ENCODE measurements at regions not wholly inside any gene's neighbourhood (a gene's known extent, or its start where the extent isn't known, plus 50 kb on each side); places are given as distances from the start of the nearest gene placed in this dataset.

DNA sequence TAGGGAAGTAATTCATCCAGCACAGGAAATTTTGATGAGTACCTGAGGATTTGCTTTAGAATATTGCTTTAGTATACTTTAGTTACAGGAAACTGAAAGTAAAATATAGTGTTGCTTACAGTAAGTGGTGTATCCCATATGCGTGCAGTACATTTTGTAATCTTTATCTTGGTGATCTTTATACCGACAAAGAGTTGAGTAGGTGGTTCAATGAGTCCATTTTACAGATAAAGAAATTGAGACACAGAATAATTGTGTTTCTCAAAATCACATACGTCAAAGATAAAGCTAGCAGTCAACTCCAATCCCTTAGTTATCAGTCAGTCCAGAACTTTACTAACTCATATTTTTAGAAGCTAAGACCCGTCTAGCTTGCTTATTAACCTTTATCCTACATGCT lies 65.8 kb upstream of the E2F3 start (continued):
- TF ChIP-seq, protein P1, sequence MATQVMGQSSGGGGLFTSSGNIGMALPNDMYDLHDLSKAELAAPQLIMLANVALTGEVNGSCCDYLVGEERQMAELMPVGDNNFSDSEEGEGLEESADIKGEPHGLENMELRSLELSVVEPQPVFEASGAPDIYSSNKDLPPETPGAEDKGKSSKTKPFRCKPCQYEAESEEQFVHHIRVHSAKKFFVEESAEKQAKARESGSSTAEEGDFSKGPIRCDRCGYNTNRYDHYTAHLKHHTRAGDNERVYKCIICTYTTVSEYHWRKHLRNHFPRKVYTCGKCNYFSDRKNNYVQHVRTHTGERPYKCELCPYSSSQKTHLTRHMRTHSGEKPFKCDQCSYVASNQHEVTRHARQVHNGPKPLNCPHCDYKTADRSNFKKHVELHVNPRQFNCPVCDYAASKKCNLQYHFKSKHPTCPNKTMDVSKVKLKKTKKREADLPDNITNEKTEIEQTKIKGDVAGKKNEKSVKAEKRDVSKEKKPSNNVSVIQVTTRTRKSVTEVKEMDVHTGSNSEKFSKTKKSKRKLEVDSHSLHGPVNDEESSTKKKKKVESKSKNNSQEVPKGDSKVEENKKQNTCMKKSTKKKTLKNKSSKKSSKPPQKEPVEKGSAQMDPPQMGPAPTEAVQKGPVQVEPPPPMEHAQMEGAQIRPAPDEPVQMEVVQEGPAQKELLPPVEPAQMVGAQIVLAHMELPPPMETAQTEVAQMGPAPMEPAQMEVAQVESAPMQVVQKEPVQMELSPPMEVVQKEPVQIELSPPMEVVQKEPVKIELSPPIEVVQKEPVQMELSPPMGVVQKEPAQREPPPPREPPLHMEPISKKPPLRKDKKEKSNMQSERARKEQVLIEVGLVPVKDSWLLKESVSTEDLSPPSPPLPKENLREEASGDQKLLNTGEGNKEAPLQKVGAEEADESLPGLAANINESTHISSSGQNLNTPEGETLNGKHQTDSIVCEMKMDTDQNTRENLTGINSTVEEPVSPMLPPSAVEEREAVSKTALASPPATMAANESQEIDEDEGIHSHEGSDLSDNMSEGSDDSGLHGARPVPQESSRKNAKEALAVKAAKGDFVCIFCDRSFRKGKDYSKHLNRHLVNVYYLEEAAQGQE (IDR thresholded peaks at IDR 0.05; ENCODE audit: low read depth) = no peak
- no peak for TF ChIP-seq POLR2A (IDR thresholded peaks at IDR 0.05; ENCODE audit: borderline replicate concordance, extremely low read depth, insufficient read depth, insufficient read length)
- TF ChIP-seq, protein P2, sequence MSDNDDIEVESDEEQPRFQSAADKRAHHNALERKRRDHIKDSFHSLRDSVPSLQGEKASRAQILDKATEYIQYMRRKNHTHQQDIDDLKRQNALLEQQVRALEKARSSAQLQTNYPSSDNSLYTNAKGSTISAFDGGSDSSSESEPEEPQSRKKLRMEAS (IDR thresholded peaks at IDR 0.05) = no peak
- no peak for TF ChIP-seq EGR1 (IDR thresholded peaks at IDR 0.05; ENCODE audit: low read depth)
- no peak for TF ChIP-seq CEBPB (IDR thresholded peaks at IDR 0.05; ENCODE audit: low read depth)
- TF ChIP-seq, protein P3, sequence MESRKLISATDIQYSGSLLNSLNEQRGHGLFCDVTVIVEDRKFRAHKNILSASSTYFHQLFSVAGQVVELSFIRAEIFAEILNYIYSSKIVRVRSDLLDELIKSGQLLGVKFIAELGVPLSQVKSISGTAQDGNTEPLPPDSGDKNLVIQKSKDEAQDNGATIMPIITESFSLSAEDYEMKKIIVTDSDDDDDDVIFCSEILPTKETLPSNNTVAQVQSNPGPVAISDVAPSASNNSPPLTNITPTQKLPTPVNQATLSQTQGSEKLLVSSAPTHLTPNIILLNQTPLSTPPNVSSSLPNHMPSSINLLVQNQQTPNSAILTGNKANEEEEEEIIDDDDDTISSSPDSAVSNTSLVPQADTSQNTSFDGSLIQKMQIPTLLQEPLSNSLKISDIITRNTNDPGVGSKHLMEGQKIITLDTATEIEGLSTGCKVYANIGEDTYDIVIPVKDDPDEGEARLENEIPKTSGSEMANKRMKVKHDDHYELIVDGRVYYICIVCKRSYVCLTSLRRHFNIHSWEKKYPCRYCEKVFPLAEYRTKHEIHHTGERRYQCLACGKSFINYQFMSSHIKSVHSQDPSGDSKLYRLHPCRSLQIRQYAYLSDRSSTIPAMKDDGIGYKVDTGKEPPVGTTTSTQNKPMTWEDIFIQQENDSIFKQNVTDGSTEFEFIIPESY (IDR thresholded peaks at IDR 0.05; ENCODE audit: extremely low read depth, insufficient replicate concordance, low read length) = no peak
- TF ChIP-seq, protein P4, sequence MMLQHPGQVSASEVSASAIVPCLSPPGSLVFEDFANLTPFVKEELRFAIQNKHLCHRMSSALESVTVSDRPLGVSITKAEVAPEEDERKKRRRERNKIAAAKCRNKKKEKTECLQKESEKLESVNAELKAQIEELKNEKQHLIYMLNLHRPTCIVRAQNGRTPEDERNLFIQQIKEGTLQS (IDR thresholded peaks at IDR 0.05) = no peak
- TF ChIP-seq SP1 (IDR thresholded peaks at IDR 0.05; ENCODE audit: low read depth) = no peak
- TF ChIP-seq ZNF274 (IDR thresholded peaks at IDR 0.05; ENCODE audit: low read depth, low read length) = no peak

DNA sequence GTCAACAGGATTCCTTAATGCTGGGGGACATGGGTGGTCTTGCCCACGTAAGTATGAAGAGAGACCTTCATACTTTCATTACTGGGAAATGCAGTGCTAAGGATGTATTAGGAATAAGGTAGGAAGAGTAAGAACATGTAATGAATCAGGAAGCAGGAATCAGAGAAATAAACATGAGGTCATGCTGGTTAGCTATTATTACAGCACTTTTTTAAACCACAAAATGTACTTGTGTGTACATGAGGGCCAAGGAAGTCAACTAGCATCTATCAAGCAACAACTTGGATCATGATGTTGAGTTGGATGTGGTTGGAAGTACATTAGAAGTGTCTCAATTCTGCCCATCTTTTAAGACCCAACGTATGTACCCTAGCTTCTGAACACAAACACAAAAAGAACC lies 63.5 kb upstream of the E2F3 start:
- H3K79me2 ChIP-seq (ENCODE audit: insufficient read depth, low read length) = no peaks in the 10 kb centered on the region
- no peak overlapping the region for H3K4me3 ChIP-seq (replicated peaks in 1 of 2; ENCODE audit: low read depth in 1 of 2, low read length in 2 of 2)
- no peaks in the 10 kb centered on the region for H3K27me3 ChIP-seq (ENCODE audit: insufficient read depth, low read length)
- no peak overlapping the region for H3K4me2 ChIP-seq (ENCODE audit: low read length)
- no peaks in the 10 kb centered on the region for H3K9me3 ChIP-seq (ENCODE audit: control insufficient read depth in 1 of 2, insufficient read depth in 1 of 2, low read depth in 1 of 2, low read length in 2 of 2)
- intact Hi-C loops (cut with micrococcal nuclease) = no loop called here
- H2AFZ ChIP-seq (ENCODE audit: low read depth, low read length, poor library complexity, severe bottlenecking) = no peak overlapping the region
- H3K36me3 ChIP-seq (ENCODE audit: control insufficient read depth in 1 of 2, insufficient read depth in 2 of 2, low read length in 2 of 2) = no peaks in the 10 kb centered on the region
- no peak for ATAC-seq
- no peak for DNase-seq (ENCODE audit: low read depth, low spot score)
- H3K4me1 ChIP-seq (ENCODE audit: control insufficient read depth in 1 of 2, insufficient read depth in 2 of 2, low read length in 2 of 2) = no peaks in the 10 kb centered on the region
- no peak overlapping the region for H3K27ac ChIP-seq (ENCODE audit: low read depth, low read length)
- no peaks in the 10 kb centered on the region for H3K9me2 ChIP-seq (ENCODE audit: insufficient read depth)
- RAD21 ChIA-PET (ENCODE audit: low non-redundant PET in 1 of 2, low total read pairs in 2 of 2, uncharacterized antibody in 2 of 2, unreplicated experiment in 2 of 2) = no interaction called here
- CTCF ChIA-PET = no interaction called here
- BruUV-seq (replicated peaks) = no TSS peak
- no peaks in the 10 kb centered on the region for H4K20me1 ChIP-seq (ENCODE audit: insufficient read depth)
- no peak overlapping the region for H3K9ac ChIP-seq (ENCODE audit: low read length)
- POLR2A ChIA-PET = no interaction called here
- TF ChIP-seq ELF1 (IDR thresholded peaks at IDR 0.05; ENCODE audit: borderline replicate concordance, low read depth) = no peak
- no peak for TF ChIP-seq EZH2 (IDR thresholded peaks at IDR 0.05)
- TF ChIP-seq ZNF274 (IDR thresholded peaks at IDR 0.05; ENCODE audit: low read depth, low read length) = no peak
- no peak for TF ChIP-seq POLR2A (IDR thresholded peaks at IDR 0.05; ENCODE audit: borderline replicate concordance, extremely low read depth, insufficient read depth, insufficient read length)
- TF ChIP-seq CEBPB (IDR thresholded peaks at IDR 0.05; ENCODE audit: low read depth) = no peak
- TF ChIP-seq YY1 (IDR thresholded peaks at IDR 0.05; ENCODE audit: extremely low read depth, insufficient replicate concordance, low read depth, low read length) = no peak
- TF ChIP-seq, protein P5, sequence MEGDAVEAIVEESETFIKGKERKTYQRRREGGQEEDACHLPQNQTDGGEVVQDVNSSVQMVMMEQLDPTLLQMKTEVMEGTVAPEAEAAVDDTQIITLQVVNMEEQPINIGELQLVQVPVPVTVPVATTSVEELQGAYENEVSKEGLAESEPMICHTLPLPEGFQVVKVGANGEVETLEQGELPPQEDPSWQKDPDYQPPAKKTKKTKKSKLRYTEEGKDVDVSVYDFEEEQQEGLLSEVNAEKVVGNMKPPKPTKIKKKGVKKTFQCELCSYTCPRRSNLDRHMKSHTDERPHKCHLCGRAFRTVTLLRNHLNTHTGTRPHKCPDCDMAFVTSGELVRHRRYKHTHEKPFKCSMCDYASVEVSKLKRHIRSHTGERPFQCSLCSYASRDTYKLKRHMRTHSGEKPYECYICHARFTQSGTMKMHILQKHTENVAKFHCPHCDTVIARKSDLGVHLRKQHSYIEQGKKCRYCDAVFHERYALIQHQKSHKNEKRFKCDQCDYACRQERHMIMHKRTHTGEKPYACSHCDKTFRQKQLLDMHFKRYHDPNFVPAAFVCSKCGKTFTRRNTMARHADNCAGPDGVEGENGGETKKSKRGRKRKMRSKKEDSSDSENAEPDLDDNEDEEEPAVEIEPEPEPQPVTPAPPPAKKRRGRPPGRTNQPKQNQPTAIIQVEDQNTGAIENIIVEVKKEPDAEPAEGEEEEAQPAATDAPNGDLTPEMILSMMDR (IDR thresholded peaks at IDR 0.05 in 2 of 3, conservative IDR thresholded peaks at IDR 0.05 in 1 of 3; ENCODE audit: borderline replicate concordance in 1 of 3, insufficient read depth in 1 of 3, low read depth in 2 of 3, low read length in 2 of 3) = no peak
- TF ChIP-seq RAD21 (IDR thresholded peaks at IDR 0.05; ENCODE audit: low read depth) = no peak
- no peak for TF ChIP-seq SIN3A (IDR thresholded peaks at IDR 0.05; ENCODE audit: low read depth)
- no peak for TF ChIP-seq SP1 (IDR thresholded peaks at IDR 0.05; ENCODE audit: low read depth)
- no peak for TF ChIP-seq FOSL1 (IDR thresholded peaks at IDR 0.05; ENCODE audit: low read depth)
